Embryonic facial prominence (tissue), 1 donor: ENCODE measurements at regions not wholly inside any gene's neighbourhood (a gene's known extent, or its start where the extent isn't known, plus 50 kb on each side); places are given as distances from the start of the nearest gene placed in this dataset.

ENCODE experiments used
- DNase-seq: peaks from one replicate; pipeline ENCODE4 v3.0.0-alpha.2; 2016; ENCODE audit errors: extremely low spot score

DNA sequence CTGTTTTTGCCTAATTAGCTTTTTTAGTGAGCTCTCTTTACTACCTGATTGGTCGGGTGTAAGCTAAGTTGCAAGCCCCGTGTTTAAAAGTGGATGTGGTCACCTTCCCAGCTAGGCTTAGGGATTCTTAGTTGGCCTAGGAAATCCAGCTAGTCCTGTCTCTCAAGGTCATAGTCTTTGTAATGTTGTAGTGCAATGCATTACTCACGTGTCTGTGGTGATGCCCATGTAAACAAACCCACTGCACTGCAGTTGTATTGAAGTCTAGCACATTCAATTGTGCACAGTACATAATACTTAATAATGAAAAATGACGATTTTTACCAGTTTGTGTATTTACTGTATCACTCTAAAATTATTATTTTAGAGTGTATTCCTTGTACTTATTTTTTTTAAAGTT, 335.5 kb downstream of the NUAK1 start:
- no peak for DNase-seq

DNA sequence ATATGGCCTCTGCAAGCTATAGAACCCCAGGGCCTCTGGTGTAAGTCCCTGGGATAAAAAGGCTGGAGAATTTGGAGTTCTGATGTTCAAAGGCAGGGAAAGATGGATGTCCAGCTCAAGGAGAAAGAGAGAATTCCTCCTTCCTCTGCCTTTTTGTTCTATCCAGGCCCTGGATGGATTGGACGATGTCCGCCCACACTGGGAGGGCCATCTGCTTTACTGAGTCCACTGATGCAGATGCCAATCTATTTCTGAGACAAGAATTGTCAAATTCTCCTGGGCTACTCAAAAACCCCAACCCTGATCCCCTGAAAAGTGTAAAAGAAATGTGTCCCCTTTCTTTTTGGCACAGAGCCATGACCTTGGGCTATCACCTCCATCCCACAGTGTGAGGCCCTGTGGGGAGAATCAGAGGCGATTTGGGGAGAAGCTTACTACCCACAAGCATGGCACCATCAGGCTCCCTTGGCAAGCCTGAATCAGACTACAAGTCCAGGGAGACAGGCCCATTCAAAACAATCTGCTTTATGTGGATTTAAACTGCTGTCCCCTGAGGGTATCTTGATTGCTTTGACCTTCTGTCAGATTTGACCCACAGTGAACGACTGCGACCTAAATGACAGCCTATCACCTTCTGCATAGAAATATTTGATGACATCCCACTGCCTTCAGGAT, 334.0 kb downstream of the NUAK1 start:
- no peak for DNase-seq

DNA sequence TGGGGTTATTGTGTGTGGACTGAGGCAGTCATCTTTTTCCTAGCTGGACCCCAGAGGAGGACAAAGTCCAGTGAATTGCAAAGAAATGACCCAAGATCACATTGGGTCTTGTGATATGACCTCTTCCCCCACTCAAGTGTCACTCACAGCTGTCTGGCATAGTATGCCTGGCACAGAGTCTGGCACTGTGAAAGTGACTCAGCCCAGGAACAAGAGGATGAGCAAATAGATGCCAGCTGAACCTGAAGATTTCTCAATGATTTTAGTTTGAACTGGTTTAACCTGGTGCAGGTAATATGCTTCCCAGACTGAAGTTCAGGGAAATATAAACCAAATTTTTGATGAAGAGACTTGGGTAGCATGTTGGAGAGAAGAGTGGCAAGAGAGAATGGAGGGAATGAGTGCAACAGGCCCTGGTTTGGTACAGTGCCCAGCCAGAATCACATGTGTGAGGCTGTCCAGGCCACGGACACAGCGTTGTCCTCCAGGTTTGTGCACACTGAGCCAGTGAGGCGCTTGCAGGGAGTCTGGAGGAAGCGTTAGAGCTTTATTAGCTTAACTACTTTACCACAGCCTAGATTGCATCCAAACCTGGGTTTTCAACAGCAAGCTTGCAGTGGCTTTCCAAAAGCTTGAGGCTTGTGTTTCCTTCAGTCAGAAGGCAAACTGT, 332.9 kb downstream of the NUAK1 start:
- no peak for DNase-seq

DNA sequence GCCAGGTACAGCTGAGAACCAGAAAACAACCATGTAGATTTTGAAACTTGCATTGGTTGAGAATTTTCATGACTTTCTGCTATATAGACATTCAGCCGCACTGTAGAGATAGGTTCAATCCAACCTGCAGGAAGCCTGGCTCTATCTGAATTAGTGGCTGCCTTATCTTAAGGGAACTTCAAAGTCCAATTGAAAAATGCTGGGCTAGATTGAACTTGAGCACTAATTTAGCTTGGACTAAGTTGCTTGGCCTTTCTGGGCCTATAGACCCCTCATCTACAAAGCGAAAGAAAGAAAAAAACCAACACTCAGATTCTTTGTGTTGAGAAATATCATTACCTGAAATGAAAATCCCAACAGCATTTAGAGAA, 332.4 kb downstream of the NUAK1 start:
- no peak for DNase-seq

DNA sequence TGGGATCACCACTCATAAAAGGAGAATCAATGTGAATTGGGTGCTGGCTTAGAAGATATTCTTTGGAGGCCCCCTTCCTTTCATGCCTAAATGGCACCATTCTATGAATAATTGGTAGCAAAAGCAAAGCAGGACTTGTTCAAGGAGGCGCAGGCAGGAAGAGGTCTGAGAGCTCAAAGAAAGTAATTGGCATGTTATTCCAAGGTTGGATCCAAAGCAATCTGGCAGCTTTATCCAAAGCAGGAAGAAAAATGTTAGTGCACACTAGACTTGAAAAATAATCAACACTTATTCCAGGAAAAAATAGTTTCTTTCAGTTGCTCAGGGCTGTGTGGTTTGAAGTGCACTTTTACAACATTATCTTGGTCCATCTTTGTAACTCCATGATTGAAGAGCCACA, 326.4 kb downstream of the NUAK1 start:
- no peak for DNase-seq

DNA sequence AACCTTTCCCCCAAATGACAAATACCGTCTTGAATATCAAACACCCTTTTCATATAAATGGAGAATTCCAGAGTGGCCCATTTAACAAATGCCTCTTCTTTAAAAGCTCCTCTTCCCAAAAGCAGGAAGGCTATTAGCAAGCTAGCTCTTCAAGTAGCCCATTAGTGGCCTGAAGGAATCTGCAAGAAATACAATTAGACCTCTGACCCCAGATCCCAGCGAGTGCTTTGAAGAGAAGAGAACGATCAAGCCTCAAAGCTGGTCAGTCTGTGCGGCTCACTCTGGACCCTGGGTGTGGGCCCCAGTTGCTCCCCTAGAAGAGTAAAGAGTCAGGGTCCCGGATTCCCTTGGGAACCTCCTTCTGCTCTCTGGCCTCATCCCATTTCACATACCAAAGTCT, 325.6 kb downstream of the NUAK1 start:
- no peak for DNase-seq

DNA sequence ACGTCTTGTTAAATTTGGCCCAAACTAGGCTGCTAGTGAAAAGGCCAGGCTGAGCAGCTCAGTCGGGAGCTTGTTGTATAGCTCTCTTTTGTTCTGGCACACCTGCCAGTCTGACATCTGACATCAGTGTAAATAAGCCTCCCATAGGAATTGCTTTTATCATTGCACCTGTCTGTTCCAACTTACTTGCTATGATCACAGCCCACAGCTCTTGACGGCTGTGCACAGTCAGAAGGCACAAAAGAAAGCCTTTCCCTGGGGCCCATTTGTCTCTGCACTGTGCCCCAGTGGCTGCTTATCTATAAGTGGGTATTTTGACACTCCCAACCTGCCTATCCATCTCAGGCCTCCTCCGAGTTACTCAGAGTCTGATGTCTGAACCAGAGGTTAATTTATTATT, 324.5 kb downstream of the NUAK1 start:
- DNase-seq = no peak

DNA sequence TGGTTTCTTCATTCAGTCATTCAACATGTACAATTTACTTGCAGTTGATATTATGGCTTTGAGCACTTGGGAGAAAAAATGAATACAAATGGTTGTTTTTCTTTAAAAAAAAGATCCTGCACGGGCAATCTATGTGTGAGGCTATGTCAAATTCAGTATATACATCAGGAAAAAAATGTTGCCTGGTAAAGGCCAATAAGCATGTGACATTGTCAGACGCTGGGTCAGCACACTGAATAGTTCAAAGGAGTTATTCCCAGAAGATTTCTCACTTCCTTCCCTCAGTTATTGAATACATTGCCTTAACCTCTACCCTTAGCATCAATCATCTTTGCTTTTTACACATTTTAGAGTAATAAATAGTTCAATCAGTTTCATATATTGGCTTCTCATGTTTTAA, 319.2 kb downstream of the NUAK1 start:
- no peak for DNase-seq

DNA sequence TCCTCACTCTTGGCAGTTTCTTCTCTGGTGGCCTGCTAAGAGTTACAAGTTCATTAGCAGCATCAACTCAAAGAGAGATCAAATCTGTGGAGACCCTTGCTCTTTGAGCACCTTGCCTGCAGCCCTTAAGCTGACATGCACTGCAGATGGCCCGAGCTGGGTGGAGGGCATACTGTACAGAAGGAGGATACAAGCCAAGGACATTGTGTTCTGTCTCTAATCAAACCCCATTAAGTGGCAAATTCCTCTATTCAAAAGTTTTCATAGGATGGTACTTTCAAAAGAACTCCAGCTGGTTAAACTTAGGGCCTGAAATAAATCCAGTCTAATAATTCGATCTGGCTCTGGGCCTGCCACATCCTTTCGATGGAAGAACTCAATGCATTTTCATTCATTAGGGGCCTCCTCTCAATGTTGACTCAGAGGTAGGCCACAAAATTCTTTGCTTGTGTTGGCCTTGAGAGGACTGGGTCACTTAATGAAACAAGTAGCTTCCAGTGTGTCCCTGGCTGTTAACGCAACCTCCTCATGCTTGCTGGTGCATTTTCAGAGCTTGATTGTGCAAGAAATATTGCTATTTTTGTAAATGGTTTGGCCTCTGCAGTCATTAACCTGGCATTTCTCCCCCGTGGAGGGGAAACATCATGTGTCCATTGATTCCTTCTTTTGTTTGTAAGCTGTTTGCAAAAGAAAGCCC, 318.2 kb downstream of the NUAK1 start:
- no peak for DNase-seq

DNA sequence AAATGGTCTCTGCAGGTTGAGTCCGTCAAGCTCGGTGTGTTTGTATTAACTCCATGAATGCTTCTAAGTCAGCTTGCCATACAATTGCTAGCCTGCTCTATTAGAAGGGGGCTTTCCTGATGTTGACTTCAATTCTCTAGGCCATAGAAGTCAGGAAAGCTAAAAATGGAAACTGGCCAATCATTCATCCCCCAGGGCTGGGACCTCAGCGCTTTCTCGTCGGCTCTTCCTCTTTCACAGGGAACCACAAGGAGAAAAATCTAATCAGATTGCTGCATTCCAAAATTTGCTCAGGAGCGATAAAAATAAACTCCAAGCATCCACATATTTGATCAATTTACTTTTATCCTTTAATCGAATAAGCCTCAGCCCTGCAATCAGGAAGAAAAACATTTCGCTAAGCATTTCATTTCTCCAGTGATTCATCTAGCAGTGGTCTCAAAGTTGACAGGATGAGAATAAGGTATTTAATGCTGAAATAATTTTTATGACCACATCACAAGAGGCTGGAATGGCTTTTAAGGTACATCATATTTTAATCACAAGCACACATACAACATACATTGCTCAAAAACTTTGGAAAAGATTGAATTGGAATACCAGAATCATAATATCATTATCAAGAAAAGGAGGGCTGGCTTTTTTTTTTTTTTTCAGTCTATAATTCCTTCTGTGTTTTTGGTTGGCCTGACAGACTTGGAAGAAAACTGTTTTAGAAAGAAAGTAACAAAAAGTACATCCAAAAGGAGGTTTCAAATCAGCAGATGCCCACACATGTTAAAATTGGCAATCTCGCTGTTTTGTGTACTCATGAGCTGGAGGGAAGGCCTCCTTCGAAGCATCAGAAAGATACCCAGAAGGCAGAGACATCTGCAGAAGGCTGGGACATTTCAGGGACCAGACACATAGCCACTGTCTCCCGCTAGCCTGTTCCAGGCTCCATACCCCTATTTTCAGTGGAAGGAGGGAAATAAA, 316.3 kb downstream of the NUAK1 start:
- DNase-seq = no peak

DNA sequence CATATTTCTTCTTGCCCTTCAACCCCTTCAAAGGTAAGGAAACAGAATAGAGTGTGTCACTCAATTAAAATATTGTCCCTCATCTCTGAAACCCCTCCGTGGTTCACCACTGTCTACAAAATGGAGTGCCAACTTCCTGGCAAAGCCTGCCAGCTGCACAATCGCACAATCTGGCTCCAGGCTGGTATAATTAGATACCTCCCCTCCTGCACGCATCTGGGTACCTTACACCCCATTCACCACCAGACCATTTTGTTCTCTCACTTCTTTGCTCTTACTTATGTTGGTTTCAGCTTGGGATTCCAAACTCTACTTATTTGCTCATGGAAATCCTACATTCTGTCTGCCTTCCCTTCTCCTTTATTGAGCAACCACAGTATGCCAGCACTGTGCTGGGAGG, 314.9 kb downstream of the NUAK1 start:
- no peak for DNase-seq

DNA sequence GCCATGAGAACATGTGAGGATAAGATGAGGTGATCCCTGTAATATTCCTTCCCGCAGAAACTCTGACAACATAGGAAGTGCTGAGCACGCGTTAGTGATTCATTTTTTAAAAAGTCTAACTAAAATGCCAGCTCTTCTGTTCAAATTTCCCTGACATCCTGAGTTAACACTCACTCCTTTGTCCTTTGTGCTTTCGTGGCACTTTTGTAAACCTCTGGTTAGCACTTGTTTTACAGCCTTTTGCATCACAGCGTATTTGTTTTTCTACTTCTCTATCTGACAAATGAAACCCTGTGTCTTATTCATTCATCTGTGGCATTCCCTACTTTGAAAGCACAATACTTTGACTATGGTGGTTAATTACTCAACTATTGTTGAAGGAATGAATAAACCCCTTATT, 313.6 kb downstream of the NUAK1 start:
- DNase-seq = no peak

DNA sequence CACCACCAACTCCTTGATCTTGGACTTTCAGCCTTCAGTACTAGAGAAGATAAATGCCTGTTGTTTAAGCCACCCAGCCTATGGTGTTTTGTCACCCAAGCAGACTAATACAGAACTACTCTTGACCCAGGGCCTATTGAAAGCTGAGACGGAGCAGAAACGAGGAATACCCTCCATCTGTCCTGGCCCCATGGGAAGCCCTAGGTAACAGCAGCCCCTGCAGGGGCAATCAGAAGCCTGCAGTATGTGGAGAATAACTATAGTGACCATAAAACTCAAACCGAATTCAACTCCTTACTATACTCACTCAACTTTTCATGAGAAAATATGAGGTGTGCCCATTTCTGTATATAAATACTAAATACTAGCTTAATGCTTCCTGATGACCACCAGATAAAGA, 307.4 kb downstream of the NUAK1 start:
- no peak for DNase-seq

DNA sequence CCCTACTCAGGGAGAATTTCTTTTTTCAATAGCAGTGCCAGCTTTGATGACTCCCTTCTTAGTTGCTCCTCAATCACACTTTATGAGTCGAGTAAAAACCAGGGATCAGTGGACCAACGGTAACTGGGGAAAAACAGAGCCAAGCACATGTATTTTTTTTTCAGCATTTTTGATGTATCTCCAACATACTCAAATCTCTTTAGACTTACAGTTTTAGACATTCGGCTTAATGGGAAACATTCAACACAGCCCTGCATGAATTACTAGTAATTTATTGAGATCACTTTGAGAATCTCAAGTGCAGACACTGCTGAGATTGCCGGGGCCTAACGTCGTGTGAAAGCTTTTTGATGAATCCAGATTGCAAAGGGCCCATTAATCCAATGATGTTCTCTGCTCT, 306.7 kb downstream of the NUAK1 start:
- no peak for DNase-seq

DNA sequence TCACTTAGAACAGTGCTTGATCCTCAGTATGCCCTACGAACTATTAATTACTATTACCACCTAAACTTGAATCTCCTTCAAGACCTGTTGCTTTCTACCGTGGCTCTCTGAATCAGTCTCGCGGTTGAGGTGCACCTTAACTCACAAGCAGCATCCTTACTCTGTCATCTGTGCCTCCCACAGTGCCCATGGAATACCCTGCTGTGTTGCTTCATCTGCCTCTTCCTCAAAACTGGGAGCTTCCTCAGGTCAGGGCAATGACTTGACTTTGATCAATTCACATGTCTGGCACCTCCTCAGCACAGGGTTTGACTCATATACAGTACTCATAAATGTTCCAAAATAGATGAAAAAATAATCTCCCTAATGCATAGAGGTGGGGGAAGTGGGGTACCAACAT, 305.9 kb downstream of the NUAK1 start:
- DNase-seq = no peak

DNA sequence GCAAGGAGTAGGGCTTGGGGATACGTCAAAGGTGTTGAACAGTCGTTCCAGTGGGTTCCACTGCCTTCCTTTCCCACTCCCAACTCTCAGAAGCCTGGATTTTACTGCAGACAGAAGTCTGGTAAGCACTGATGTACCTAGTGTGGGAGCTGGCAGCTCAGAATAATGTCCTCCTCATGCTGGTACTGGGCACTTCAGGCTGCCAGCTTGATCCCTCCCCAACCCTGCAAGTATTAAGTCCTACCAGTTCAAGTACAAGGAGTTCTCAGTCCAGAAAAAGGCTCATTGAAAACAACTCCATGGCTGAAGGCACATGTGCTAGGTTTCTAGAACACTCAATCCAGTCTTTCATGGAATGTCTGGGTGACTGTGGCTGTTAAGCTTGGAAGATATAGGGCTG, 304.3 kb downstream of the NUAK1 start:
- no peak for DNase-seq

DNA sequence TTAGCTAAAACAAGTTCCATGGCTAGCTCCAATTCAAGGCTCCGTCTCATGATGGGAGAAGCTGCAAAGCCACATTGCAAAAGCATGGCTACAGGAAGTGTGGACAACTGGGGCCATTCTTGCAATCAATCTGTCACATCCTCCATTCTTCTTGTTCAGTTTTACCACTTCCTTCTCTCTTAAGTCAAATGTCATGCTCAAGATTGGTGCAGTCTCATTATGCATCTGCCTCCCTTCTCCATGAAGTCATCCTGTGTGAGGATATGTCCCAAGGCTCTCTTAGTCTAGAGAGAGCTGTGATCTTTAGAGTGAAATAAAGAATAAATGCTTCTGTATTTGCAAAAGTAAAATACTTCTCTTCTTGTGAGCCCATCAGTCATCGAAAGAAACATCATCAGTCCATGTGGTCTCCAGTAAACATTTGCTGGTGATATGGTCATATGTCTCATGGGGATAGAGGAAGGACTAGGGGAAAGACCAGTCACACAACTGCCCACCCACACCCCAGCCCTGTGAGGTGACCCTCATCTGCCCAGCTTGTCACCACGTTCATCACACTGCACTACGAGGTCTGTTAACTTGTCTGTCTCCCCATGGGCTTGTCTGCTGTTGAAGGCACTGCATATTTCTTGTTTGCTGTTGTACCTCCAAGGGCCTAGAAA, 303.0 kb downstream of the NUAK1 start:
- DNase-seq = no peak

DNA sequence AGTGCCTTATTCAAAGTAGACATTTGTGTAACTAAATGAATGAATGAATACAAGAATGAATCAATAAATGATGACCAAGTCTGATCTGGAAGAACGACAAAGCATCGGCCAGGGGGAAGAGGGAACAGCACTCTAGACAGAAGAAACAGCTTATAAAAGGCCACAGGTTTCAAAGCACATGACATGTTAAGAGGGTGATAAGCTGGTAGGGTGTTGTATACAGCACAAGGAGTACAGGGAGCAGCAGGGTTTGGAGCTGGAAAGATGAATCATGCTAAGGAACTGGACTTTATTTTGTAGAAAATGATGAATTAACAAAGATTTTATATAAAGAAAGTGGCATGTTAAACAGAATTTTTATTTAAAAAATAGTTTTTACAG, 302.5 kb downstream of the NUAK1 start:
- no peak for DNase-seq

DNA sequence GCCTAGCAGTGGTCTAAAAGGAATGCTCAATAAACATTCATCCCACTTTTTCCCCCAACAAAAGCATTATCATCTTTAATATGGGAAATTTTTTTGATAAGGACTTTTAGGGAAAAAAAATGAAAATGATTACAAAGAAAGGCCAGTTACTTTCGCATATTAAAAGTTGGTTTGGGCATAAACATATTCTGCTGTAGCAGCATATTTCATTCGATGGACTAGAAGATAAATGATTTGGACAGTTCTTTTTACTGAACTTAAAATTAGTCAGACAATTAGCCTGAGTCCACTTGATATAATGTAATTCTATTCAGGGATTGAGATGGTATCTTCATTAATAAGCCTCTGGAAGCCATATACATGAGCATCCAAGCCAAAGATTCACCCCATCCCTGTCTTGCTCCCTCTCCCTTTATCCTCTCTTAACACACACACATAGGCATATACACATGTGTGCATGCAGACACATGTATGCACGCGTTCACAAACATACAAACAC, 299.1 kb downstream of the NUAK1 start:
- DNase-seq = no peak

DNA sequence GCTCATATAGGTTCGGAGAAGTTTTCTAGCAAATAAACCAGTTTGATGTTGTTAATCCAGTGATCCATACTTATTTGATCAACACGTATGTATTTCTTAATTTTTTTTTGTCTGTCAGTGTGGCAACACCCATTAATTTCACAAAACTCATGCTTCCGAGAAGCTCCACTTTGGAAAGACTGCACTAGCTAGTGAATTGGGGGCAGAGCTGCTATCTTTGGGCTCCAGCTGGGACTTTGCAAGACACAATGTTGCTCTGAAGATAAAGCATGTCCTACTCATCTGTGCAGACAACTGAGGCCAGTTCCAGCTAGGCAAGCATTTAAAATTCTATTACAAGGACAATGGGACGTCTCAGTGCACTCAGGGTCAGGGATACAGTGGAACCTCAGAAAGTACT, 298.4 kb downstream of the NUAK1 start:
- no peak for DNase-seq

DNA sequence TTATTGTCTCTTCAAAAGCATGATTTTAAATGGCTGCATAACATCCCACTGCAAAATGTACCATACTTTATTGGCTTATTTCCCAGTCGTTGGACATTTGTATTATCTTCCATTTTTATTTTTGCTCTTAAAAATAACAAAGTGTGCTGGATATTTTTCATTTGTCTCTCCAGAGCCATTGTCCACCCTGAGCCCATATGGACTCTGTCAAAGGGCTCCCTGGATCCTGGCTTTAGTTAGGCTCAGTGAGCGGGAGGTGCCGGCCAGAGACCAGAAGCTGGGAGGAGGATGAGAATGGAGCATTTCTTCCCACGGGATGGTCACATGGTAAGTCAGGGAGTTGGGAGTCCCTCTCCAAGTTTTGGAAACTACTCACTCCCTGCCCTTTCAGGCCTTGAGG, 296.9 kb downstream of the NUAK1 start:
- no peak for DNase-seq

DNA sequence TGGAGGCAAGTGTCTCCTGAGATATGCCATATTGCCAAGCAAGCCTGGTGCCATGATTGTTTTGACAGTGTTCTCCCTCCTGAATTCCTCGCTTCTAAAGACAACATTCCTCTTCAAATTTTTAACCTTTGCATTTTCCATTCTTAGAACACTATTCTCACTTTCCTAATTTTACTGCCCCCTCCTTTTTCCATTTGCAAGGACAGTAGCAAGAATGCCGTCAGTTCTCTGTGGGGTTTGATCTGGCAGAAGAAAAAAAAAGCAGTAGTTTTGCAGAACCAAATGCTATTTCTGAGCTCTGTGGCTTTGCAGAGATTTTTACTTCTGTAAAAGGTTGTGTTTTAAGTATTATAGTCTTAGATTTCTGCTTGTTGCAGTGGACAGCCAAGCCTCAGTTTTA, 295.2 kb downstream of the NUAK1 start:
- no peak for DNase-seq
